ENCODE measurements at regions not wholly inside any gene's neighbourhood (a gene's known extent, or its start where the extent isn't known, plus 50 kb on each side); places are given as distances from the start of the nearest gene placed in this dataset.
"Not testable (repeated sequence)": the region's sequence is repeated elsewhere in the genome, so short reads cannot be mapped to it uniquely, and the experiment has no call there.

- no peak for DNase-seq
Measured at GRCh38 chr11:97461044-97461880, 1071.4 kb downstream of the JRKL start.

GRCh38 chr11:97461934-97462333, 1072.1 kb downstream of the JRKL start:
- DNase-seq = no peak

GRCh38 chr11:97463891-97464290, 1074.1 kb downstream of the JRKL start:
- DNase-seq = no peak

- DNase-seq = no peak
Measured at GRCh38 chr11:97471480-97471879, 1081.7 kb downstream of the JRKL start.

- DNase-seq = no peak
Measured at GRCh38 chr11:97487387-97487786, 1097.6 kb downstream of the JRKL start.

GRCh38 chr11:97498891-97499290, 1109.1 kb downstream of the JRKL start:
- no peak for DNase-seq

- no peak for DNase-seq
Measured at GRCh38 chr11:97502201-97502600, 1112.4 kb downstream of the JRKL start.

GRCh38 chr11:97506076-97506759, 1116.4 kb downstream of the JRKL start:
- no peak for DNase-seq

- DNase-seq = no peak
Measured at GRCh38 chr11:97514446-97514845, 1124.6 kb downstream of the JRKL start.

GRCh38 chr11:97516688-97517087, 1126.9 kb downstream of the JRKL start:
- no peak for DNase-seq

GRCh38 chr11:97525273-97525672, 1135.5 kb downstream of the JRKL start:
- DNase-seq = no peak

- DNase-seq = no peak
Measured at GRCh38 chr11:97537407-97538150, 1147.8 kb downstream of the JRKL start.

- no peak for DNase-seq
Measured at GRCh38 chr11:97544431-97544830, 1154.6 kb downstream of the JRKL start.

GRCh38 chr11:97548280-97548679, 1158.5 kb downstream of the JRKL start:
- DNase-seq = no peak

- DNase-seq = no peak
Measured at GRCh38 chr11:97557399-97557798, 1167.6 kb downstream of the JRKL start.

GRCh38 chr11:97567801-97568200, 1178.0 kb downstream of the JRKL start:
- DNase-seq = no peak

- no peak for DNase-seq
Measured at GRCh38 chr11:97570636-97571035, 1180.8 kb downstream of the JRKL start.

GRCh38 chr11:97573771-97574170, 1184.0 kb downstream of the JRKL start:
- not testable (repeated sequence) for DNase-seq

GRCh38 chr11:97574976-97575665, 1185.3 kb downstream of the JRKL start:
- no peak for DNase-seq

GRCh38 chr11:97607291-97608000, 1217.6 kb downstream of the JRKL start:
- DNase-seq = no peak

- no peak for DNase-seq
Measured at GRCh38 chr11:97610000-97610399, 1220.2 kb downstream of the JRKL start.

GRCh38 chr11:97610854-97611253, 1221.0 kb downstream of the JRKL start:
- no peak for DNase-seq

Data from activated CD4-positive, alpha-beta T cell treated with anti-CD3 and anti-CD28 coated beads, Interleukin-2, amount 50 U/mL, for 16 hours (primary cell).